ENCODE measurements at regions not wholly inside any gene's neighbourhood (a gene's known extent, or its start where the extent isn't known, plus 50 kb on each side); places are given as distances from the start of the nearest gene placed in this dataset.

GRCh38 chr13:21822029-21822428 lies 151.2 kb downstream of the FGF9 start:
- no peak for DNase-seq (ENCODE audit: low spot score)

- no peak for DNase-seq (ENCODE audit: low spot score)
These were observed 152.5 kb downstream of the FGF9 start for GRCh38 chr13:21823416-21823815.

GRCh38 chr13:21823949-21824348 lies 153.1 kb downstream of the FGF9 start:
- DNase-seq (ENCODE audit: low spot score), result no peak

- DNase-seq (ENCODE audit: low spot score), result no peak
These were observed 154.3 kb downstream of the FGF9 start for GRCh38 chr13:21825186-21825585.

- DNase-seq (ENCODE audit: low spot score), result peak; percentile 62
These were observed 154.9 kb downstream of the FGF9 start for GRCh38 chr13:21825801-21826200.

- DNase-seq (ENCODE audit: low spot score), result peak; percentile 24
These were observed 155.5 kb downstream of the FGF9 start for GRCh38 chr13:21826214-21827015.

GRCh38 chr13:21831654-21832324 lies 160.9 kb downstream of the FGF9 start:
- DNase-seq (ENCODE audit: low spot score), result no peak

- DNase-seq (ENCODE audit: low spot score), result no peak
These were observed 163.0 kb downstream of the FGF9 start for GRCh38 chr13:21833921-21834320.

GRCh38 chr13:21834521-21834920 lies 163.6 kb downstream of the FGF9 start:
- no peak for DNase-seq (ENCODE audit: low spot score)

GRCh38 chr13:21837288-21837687 lies 166.4 kb downstream of the FGF9 start:
- DNase-seq (ENCODE audit: low spot score), result no peak

- peak; percentile 87 for DNase-seq (ENCODE audit: low spot score)
These were observed 167.1 kb downstream of the FGF9 start for GRCh38 chr13:21837841-21838551.

GRCh38 chr13:21846605-21847004 lies 175.7 kb downstream of the FGF9 start:
- no peak for DNase-seq (ENCODE audit: low spot score)

- peak; percentile 62 for DNase-seq (ENCODE audit: low spot score)
These were observed 178.4 kb downstream of the FGF9 start for GRCh38 chr13:21849323-21849722.

- peak; percentile 71 for DNase-seq (ENCODE audit: low spot score)
These were observed 179.4 kb downstream of the FGF9 start for GRCh38 chr13:21850013-21851006.

- DNase-seq (ENCODE audit: low spot score), result peak; percentile 60
These were observed 181.2 kb downstream of the FGF9 start for GRCh38 chr13:21852043-21852442.

GRCh38 chr13:21853779-21854178 lies 182.9 kb downstream of the FGF9 start:
- DNase-seq (ENCODE audit: low spot score), result no peak

GRCh38 chr13:21868823-21869222 lies 197.9 kb downstream of the FGF9 start:
- DNase-seq (ENCODE audit: low spot score), result no peak

GRCh38 chr13:21871382-21871781 lies 200.5 kb downstream of the FGF9 start:
- no peak for DNase-seq (ENCODE audit: low spot score)

GRCh38 chr13:21871919-21872318 lies 201.0 kb downstream of the FGF9 start:
- no peak for DNase-seq (ENCODE audit: low spot score)

GRCh38 chr13:21872795-21873194 lies 201.9 kb downstream of the FGF9 start:
- DNase-seq (ENCODE audit: low spot score), result peak; percentile 40

GRCh38 chr13:21875116-21875515 lies 204.2 kb downstream of the FGF9 start:
- no peak for DNase-seq (ENCODE audit: low spot score)
